ENCODE measurements at regions not wholly inside any gene's neighbourhood (a gene's known extent, or its start where the extent isn't known, plus 50 kb on each side); places are given as distances from the start of the nearest gene placed in this dataset.

GRCh38 chr11:130760515-130761125 lies 155.7 kb downstream of the SNX19 start:
- TF ChIP-seq EP300 (IDR thresholded peaks at IDR 0.05) (no peak), POLR2A (IDR thresholded peaks at IDR 0.05) (no peak)
- TF ChIP-seq, protein P1, sequence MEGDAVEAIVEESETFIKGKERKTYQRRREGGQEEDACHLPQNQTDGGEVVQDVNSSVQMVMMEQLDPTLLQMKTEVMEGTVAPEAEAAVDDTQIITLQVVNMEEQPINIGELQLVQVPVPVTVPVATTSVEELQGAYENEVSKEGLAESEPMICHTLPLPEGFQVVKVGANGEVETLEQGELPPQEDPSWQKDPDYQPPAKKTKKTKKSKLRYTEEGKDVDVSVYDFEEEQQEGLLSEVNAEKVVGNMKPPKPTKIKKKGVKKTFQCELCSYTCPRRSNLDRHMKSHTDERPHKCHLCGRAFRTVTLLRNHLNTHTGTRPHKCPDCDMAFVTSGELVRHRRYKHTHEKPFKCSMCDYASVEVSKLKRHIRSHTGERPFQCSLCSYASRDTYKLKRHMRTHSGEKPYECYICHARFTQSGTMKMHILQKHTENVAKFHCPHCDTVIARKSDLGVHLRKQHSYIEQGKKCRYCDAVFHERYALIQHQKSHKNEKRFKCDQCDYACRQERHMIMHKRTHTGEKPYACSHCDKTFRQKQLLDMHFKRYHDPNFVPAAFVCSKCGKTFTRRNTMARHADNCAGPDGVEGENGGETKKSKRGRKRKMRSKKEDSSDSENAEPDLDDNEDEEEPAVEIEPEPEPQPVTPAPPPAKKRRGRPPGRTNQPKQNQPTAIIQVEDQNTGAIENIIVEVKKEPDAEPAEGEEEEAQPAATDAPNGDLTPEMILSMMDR (IDR thresholded peaks at IDR 0.05): no peak
- Histone ChIP-seq H3K4me1 (ENCODE audit: insufficient read depth) (no peaks in the 10 kb centered on the region), H3K4me3 (no peak overlapping the region), H3K27me3 (no peaks in the 10 kb centered on the region), H3K27ac (no peak overlapping the region), H3K36me3 (no peaks in the 10 kb centered on the region), H3K9me3 (no peaks in the 10 kb centered on the region)
- WGBS, 3 donors: 67 to 72% (median 67%) methylated on average over 6 of the region's 6 CpGs
- no peak for DNase-seq
- intact Hi-C loops (cut with DNase I): no loop called here

DNA sequence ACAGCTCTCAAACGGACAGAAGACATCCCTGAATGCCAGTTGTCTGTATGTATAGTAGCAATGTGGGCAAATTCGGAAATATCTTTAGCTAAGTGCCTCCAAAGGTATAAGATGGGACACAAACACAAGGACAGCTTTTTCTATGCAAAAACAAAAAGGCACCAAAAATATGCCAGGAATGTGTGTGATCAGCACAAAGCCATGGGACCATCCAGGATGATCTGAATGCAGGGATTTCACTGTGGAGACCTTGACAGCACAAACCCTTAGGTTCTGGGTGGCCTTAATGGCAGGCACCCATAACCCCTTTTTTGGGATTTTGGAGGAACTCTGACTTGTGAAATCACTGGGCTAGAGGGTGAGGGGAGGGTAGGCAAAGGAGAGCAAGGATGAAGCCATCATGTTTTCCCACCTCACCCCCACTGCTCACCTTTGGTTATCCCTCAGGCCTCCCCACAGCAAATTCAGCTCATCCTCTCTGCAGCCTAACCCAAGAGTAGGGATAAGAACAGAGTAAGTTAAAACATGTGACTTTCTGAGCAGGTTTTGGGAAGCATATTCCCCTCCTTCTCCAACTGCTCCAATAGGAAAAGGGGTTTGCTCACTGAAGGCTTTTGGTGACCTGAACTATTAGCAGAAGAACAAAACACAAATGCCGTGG lies 154.6 kb downstream of the SNX19 start:
- no peak overlapping the region for H3K27ac ChIP-seq
- no peak for DNase-seq

GRCh38 chr11:130762638-130763037 lies 153.6 kb downstream of the SNX19 start:
- no peak overlapping the region for H3K27ac ChIP-seq
- no peaks in the 10 kb centered on the region for H3K9me3 ChIP-seq
- 72 to 73% (median 72%) methylated on average over 7 of the region's 7 CpGs for WGBS, 3 donors
- TF ChIP-seq POLR2A (IDR thresholded peaks at IDR 0.05): no peak
- DNase-seq: no peak
- no peak overlapping the region for H3K4me3 ChIP-seq
- H3K27me3 ChIP-seq: no peaks in the 10 kb centered on the region
- H3K36me3 ChIP-seq: no peaks in the 10 kb centered on the region
- no peaks in the 10 kb centered on the region for H3K4me1 ChIP-seq (ENCODE audit: insufficient read depth)
- intact Hi-C loops (cut with DNase I): no loop called here

More for the DNA sequence above, 154.6 kb downstream of the SNX19 start:
- Histone ChIP-seq H3K4me1 (ENCODE audit: insufficient read depth) (no peaks in the 10 kb centered on the region), H3K4me3 (no peak overlapping the region), H3K9me3 (no peaks in the 10 kb centered on the region), H3K36me3 (no peaks in the 10 kb centered on the region), H3K27me3 (no peaks in the 10 kb centered on the region)
- TF ChIP-seq EP300 (IDR thresholded peaks at IDR 0.05) (no peak), POLR2A (IDR thresholded peaks at IDR 0.05) (no peak)
- TF ChIP-seq, protein P1 (IDR thresholded peaks at IDR 0.05): no peak
- 79 to 88% (median 83%) methylated on average over 3 of the region's 3 CpGs for WGBS, 3 donors
- intact Hi-C loops (cut with DNase I): no loop called here

GRCh38 chr11:130763087-130763980 lies 152.9 kb downstream of the SNX19 start:
- Histone ChIP-seq H3K4me1 (ENCODE audit: insufficient read depth) (no peaks in the 10 kb centered on the region), H3K27ac (no peak overlapping the region), H3K9me3 (no peaks in the 10 kb centered on the region), H3K4me3 (no peak overlapping the region), H3K36me3 (no peaks in the 10 kb centered on the region), H3K27me3 (no peaks in the 10 kb centered on the region)
- WGBS, 3 donors: 85 to 91% (median 88%) methylated on average over 16 of the region's 16 CpGs
- intact Hi-C loops (cut with DNase I): no loop called here
- TF ChIP-seq, protein P1 (IDR thresholded peaks at IDR 0.05): no peak
- TF ChIP-seq EP300 (IDR thresholded peaks at IDR 0.05) (no peak), POLR2A (IDR thresholded peaks at IDR 0.05) (no peak)
- no peak for DNase-seq

All from ovary (tissue), 7 donors.